Spleen (tissue), 7 donors: ENCODE measurements at regions not wholly inside any gene's neighbourhood (a gene's known extent, or its start where the extent isn't known, plus 50 kb on each side); places are given as distances from the start of the nearest gene placed in this dataset.

Experiments used
- POLR2A ChIP-seq, 3 donors: fragments of 450-650 bp; IDR thresholded peaks; one replicate each; pipeline ENCODE4 v1.5.1; 2017; ENCODE audit warnings: antibody characterized with exemption in 3 of 3, mild to moderate bottlenecking in 1 of 3
- TF ChIP-seq, protein P1 (sequence below), 11 experiments: fragments of 200-600 bp in 7 of 11; fragments of 450-650 bp in 4 of 11; sonication (generic) in 4 of 11; IDR thresholded peaks in 8 of 11; conservative IDR thresholded peaks in 3 of 11; 1 replicate in 7 of 11; 2 replicates in 4 of 11; pipeline versions ENCODE4 v1.4.0 to v1.8.0; 2016 to 2021; ENCODE audit warnings: antibody characterized with exemption in 11 of 11, inconsistent platforms in 4 of 11, mild to moderate bottlenecking in 1 of 11
- donor health status: DM: no; HTN: no; CAD: no; lungs with moderate emphysema.
- donor health status: DM: no; HTN: no; CAD: no.
- donor health status: DM: no; HTN: no; CAD: no.

DNA sequence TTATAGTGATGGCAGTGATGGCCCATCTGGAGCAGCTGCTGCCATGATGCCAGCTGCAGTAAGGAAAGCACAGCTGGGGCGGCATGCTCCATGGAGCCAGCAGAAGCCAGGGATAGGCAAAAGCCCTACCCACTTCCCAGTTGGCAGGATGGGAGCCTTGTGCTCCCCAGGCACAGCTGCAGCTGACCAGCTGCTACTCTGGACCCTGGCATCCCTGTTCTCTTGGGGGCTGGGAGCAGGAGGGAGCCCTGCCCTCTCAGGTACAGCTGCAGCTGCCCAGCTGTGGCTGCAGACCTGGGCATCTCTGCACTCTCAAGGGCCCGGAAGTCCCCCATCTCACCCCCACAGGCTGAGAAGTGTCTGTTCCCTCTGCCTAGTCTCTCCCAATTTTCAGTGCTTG is 531.9 kb downstream of the PCDH18 start:
- TF ChIP-seq, protein P1, sequence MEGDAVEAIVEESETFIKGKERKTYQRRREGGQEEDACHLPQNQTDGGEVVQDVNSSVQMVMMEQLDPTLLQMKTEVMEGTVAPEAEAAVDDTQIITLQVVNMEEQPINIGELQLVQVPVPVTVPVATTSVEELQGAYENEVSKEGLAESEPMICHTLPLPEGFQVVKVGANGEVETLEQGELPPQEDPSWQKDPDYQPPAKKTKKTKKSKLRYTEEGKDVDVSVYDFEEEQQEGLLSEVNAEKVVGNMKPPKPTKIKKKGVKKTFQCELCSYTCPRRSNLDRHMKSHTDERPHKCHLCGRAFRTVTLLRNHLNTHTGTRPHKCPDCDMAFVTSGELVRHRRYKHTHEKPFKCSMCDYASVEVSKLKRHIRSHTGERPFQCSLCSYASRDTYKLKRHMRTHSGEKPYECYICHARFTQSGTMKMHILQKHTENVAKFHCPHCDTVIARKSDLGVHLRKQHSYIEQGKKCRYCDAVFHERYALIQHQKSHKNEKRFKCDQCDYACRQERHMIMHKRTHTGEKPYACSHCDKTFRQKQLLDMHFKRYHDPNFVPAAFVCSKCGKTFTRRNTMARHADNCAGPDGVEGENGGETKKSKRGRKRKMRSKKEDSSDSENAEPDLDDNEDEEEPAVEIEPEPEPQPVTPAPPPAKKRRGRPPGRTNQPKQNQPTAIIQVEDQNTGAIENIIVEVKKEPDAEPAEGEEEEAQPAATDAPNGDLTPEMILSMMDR (IDR thresholded peaks at IDR 0.05 in 8 of 11, conservative IDR thresholded peaks at IDR 0.05 in 3 of 11) = no peak
- TF ChIP-seq POLR2A (IDR thresholded peaks at IDR 0.05) = no peak
